OCI-LY1 (cell line): ENCODE measurements at regions not wholly inside any gene's neighbourhood (a gene's known extent, or its start where the extent isn't known, plus 50 kb on each side); places are given as distances from the start of the nearest gene placed in this dataset.

Experiments used
- H2AFZ ChIP-seq: fragments of 200-600 bp; sonication (generic), shearing (Covaris generic); 2 replicates; pipeline ENCODE4 v1.6.0; 2014; ENCODE audit warnings: antibody characterized with exemption, mild to moderate bottlenecking, low read length
- H3F3A ChIP-seq: fragments of 200-600 bp; sonication (generic), shearing (Covaris generic); 2 replicates; pipeline ENCODE4 v1.6.0; 2014; ENCODE audit warnings: mild to moderate bottlenecking, antibody characterized with exemption, low read length, moderate library complexity; ENCODE audit not compliant: insufficient read depth
- H3K27ac ChIP-seq: fragments of 200-600 bp; sonication (generic); 2 replicates; pipeline ENCODE4 v1.5.1; 2014; ENCODE audit warnings: low read length, mixed run types, mild to moderate bottlenecking, low read depth; ENCODE audit not compliant: poor library complexity, severe bottlenecking
- H3K27me3 ChIP-seq: fragments of 200-600 bp; sonication (generic); 2 replicates; pipeline ENCODE4 v1.6.0; 2014; ENCODE audit warnings: antibody characterized with exemption, mild to moderate bottlenecking, low read length, moderate library complexity; ENCODE audit not compliant: insufficient read depth
- H3K36me3 ChIP-seq: fragments of 200-600 bp; sonication (generic); 2 replicates; pipeline ENCODE4 v1.6.1; 2014; ENCODE audit warnings: mild to moderate bottlenecking, antibody characterized with exemption, low read length, moderate library complexity, mixed read lengths; ENCODE audit not compliant: insufficient read depth
- H3K4me1 ChIP-seq: fragments of 200-600 bp; sonication (generic); 2 replicates; pipeline ENCODE4 v1.5.1; 2014; ENCODE audit warnings: mild to moderate bottlenecking, low read length, moderate library complexity; ENCODE audit not compliant: insufficient read depth, severe bottlenecking
- H3K4me2 ChIP-seq: fragments of 200-600 bp; sonication (generic), shearing (Covaris generic); 2 replicates; pipeline ENCODE4 v1.6.1; 2014; ENCODE audit warnings: low read length
- H3K4me3 ChIP-seq: fragments of 200-600 bp; sonication (generic); 2 replicates; pipeline ENCODE4 v1.5.1; 2014; ENCODE audit warnings: low read length, low read depth, mild to moderate bottlenecking, mixed read lengths; ENCODE audit not compliant: poor library complexity, severe bottlenecking
- H3K79me2 ChIP-seq: fragments of 200-600 bp; shearing (Covaris generic); 2 replicates; pipeline ENCODE4 v1.6.1; 2016; ENCODE audit warnings: mixed run types, low read length, mixed read lengths; ENCODE audit not compliant: insufficient read depth
- H3K9ac ChIP-seq: fragments of 200-600 bp; sonication (generic), shearing (Covaris generic); 2 replicates; pipeline ENCODE4 v1.6.1; 2014; ENCODE audit warnings: mild to moderate bottlenecking, low read length, mixed read lengths
- H3K9me2 ChIP-seq: fragments of 200-600 bp; sonication (generic), shearing (Covaris generic); 2 replicates; pipeline ENCODE4 v1.6.1; 2014; ENCODE audit warnings: low read depth, mild to moderate bottlenecking, low read length, mixed read lengths
- H3K9me3 ChIP-seq: fragments of 200-600 bp; shearing (Covaris generic); 2 replicates; pipeline ENCODE4 v1.6.1; 2014; ENCODE audit warnings: low read length, mixed read lengths
- H4K20me1 ChIP-seq: fragments of 200-600 bp; sonication (generic), shearing (Covaris generic); 2 replicates; pipeline ENCODE4 v1.6.0; 2016; ENCODE audit warnings: mild to moderate bottlenecking, low read length; ENCODE audit not compliant: insufficient read depth
- CTCF ChIP-seq: fragments of 200-600 bp; sonication (generic), shearing (Covaris generic); IDR thresholded peaks from 2 replicates; pipeline ENCODE4 v1.5.1; 2017; ENCODE audit warnings: mild to moderate bottlenecking, antibody characterized with exemption, low read length, moderate library complexity, mixed read lengths
- EZH2 ChIP-seq: fragments of 200-600 bp; sonication (generic), shearing (Covaris generic); IDR thresholded peaks from 2 replicates; pipeline ENCODE4 v1.8.0; 2017; ENCODE audit warnings: borderline replicate concordance, mixed run types, mild to moderate bottlenecking, antibody characterized with exemption, low read length, moderate library complexity, mixed read lengths

- Histone ChIP-seq H3K4me2 (no peak overlapping the region), H3K9ac (no peak overlapping the region), H3K4me3 (no peak overlapping the region), H3K9me3 (no peaks in the 10 kb centered on the region), H3K27ac (no peak overlapping the region), H3F3A (no peaks in the 10 kb centered on the region), H2AFZ (no peak overlapping the region), H3K36me3 (no peaks in the 10 kb centered on the region), H4K20me1 (no peaks in the 10 kb centered on the region), H3K79me2 (no peaks in the 10 kb centered on the region), H3K27me3 (no peaks in the 10 kb centered on the region), H3K9me2 (no peaks in the 10 kb centered on the region), H3K4me1 (no peaks in the 10 kb centered on the region)
- no peak for TF ChIP-seq CTCF
- no peak for TF ChIP-seq EZH2
These were observed 354.9 kb upstream of the SALL3 start for GRCh38 chr18:78624646-78625279.

GRCh38 chr18:78625847-78626246 lies 353.8 kb upstream of the SALL3 start:
- Histone ChIP-seq H3K36me3 (no peaks in the 10 kb centered on the region), H3K4me3 (no peak overlapping the region), H3K27me3 (no peaks in the 10 kb centered on the region; the same call in 1 of the 2 replicates), H2AFZ (no peak overlapping the region), H3K9me2 (no peaks in the 10 kb centered on the region), H3K4me1 (no peaks in the 10 kb centered on the region), H3F3A (no peaks in the 10 kb centered on the region), H3K4me2 (no peak overlapping the region), H3K9ac (no peak overlapping the region), H3K79me2 (no peaks in the 10 kb centered on the region), H4K20me1 (no peaks in the 10 kb centered on the region), H3K9me3 (no peaks in the 10 kb centered on the region), H3K27ac (no peak overlapping the region)
- no peak for TF ChIP-seq CTCF
- TF ChIP-seq EZH2: no peak

DNA sequence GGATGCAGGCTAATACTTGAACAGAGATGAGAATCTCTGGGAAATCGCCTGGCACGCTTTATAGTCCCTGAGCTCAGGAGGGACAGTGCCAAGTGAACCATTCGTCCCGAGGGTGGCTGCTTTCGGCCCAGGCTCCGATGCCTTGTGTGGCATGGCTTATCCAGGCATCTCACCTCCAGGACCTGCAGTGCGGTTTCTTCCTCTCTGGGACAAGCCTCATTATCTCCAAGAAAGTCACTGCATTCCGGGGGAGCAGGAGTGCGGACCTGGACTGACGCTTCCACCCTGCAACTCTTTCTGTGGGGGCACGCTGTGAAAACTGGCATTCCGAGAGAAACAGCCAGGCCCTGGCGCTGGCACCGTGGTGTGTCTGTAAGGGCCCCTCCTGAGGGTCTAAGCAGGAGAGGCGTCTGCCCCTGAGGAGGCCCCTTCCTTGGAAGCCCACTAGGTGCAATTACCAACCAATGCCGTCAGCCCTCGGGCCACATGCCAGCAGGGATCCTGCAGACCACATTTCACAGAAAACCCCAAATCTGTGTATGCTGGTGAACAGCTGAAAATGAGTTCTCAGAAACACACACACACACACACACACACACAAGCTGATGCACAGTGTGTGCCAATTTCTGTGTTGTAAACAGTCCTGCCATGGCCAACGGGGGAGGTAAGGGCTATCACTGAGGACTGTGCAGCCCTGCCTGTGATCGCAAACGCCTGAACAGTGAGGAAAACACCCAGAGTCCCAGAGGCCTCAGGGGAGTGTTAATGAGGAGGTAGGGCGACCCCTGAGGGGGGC lies 351.9 kb upstream of the SALL3 start:
- Histone ChIP-seq H3K36me3 (no peaks in the 10 kb centered on the region), H3K4me1 (no peaks in the 10 kb centered on the region), H3K27ac (no peak overlapping the region), H3K79me2 (no peaks in the 10 kb centered on the region), H2AFZ (no peak overlapping the region), H3F3A (no peaks in the 10 kb centered on the region), H3K27me3 (no peaks in the 10 kb centered on the region; the same call in 1 of the 2 replicates), H4K20me1 (no peaks in the 10 kb centered on the region), H3K9me3 (no peaks in the 10 kb centered on the region), H3K4me2 (no peak overlapping the region), H3K9me2 (no peaks in the 10 kb centered on the region), H3K9ac (no peak overlapping the region), H3K4me3 (no peak overlapping the region)
- TF ChIP-seq EZH2: no peak
- TF ChIP-seq CTCF: no peak
